CD4-positive, alpha-beta T cell treated with Interleukin-2 at 100 ng/mL for 4 hours (primary cell): ENCODE measurements at regions not wholly inside any gene's neighbourhood (a gene's known extent, or its start where the extent isn't known, plus 50 kb on each side); places are given as distances from the start of the nearest gene placed in this dataset.
"Not testable (repeated sequence)": the region's sequence is repeated elsewhere in the genome, so short reads cannot be mapped to it uniquely, and the experiment has no call there.

Source experiments
- DNase-seq: peaks from one replicate; pipeline ENCODE4 v3.0.0-alpha.2; 2020; ENCODE audit warnings: low spot score

DNA sequence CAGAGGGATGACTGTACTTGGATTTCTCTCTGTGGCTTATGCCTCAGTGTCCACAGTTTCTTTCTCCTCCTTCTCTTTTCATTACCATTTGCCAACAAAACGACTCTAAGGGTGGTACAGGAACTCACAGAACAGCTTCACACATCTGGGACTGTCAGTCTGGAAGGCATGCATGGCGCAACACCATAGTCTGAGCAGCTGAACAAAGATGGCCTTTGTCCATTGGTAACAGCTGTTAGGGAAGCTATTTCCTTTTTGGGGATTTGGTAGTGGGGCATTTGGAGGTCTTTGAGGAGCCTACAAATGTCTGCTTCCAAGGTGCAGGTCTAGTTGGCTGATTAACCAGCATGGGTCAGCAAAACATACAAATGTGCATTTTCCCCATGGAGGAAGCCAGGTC, 81.4 kb upstream of the PCDH8 start:
- DNase-seq, result no peak

DNA sequence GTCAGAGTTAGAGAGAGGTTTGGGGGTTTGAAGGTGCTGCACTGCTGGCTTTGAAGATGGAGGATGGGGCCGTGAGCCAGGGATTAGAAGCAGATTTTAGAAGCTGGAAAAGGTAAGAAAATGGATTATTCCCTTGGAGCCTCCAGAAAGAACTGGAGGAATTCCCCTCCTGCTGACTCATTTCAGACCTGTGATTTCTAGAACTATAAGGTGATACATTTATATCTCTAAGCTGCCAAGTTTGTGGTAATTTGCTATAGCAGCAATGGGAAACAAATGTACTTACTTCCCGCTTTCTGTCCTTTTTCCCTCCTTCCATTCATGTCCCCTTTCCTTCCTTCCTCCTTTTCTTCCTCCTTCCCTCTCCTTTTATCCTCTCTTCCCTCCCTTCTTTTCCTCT, 78.5 kb upstream of the PCDH8 start:
- no peak for DNase-seq

DNA sequence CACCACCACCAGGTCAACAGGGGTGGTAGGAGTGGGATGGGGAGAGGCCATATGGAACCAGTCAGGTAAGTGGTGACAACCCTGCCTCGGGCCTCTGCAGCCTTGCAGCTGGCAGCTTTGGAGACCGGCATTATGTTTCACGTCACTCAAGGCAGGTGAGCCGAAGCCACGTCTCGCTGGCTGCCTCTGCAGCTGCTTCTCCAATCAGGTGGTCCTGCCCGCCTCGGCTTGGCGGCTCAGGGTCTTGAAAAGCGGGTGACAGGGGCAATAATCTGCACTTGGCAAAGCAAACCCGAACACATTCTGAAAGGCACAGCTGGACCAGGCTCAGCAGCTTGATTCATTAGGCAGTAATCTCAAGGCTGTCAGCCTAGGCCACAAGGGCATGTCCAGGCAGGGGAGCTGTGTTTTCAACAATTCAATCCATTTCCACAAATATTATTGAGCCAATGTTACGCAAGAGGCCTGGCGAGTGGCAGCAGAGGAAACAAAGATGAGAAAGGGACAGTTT, 77.4 kb upstream of the PCDH8 start:
- no peak for DNase-seq

DNA sequence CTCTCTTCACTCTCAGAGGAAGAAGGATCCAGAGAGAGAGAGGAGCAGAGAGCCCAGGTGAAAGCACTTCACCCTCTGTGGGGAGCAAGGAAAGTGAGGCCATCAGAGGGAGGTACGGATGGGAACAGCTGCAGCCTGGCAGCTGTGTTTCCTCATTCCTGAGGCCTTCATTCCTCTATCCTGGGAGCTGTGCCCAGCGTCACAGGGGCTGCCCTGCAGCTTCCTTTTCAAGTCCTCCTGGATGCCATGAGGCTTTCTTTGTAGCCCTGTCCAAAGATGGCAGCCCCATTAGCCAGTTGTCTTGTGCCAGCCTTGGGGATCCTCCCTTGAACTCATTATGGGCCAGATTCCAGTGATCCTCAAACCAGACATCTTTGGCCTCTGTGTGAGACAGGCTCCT, 76.8 kb upstream of the PCDH8 start:
- no peak for DNase-seq

DNA sequence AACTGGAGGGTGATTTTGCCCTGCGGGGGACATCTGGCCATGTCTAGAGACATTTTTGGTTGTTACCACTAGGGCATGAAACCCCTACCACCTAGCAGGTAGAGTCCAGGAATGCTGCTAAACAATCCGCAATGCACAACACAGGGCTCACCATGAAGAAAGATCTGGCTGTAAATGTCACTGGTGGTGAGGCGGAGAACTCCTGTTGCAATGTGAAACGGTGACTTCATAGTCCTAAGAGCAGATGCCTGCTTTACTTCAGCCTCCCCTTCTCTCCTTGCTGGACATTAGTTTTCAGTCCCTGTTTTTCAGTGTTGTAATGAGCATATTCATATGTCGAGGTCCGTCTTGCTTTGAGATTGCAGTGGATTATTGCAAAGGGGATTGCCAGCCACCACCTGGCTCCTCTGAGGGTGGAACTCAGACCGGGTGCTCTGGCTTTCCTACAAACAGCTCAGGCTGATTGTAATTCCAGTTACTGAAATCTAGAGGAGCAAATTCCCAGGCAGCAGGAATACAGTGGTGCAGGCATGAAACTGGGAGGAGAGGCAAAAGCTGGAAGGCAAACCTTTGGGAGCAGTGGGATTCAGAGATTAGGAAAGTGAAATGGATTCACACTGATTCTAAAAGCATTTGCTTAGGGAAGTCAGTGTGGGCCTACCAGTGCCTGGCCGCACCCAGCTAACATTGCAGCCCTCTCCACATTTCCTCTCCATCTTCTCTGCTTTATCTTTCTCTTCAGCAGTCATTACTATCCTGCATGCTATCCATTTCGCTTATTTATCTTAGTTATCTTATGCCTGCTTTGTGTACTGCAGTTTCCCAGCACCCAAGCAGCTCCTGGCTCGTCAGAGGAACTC, 76.1 kb upstream of the PCDH8 start:
- no peak for DNase-seq

DNA sequence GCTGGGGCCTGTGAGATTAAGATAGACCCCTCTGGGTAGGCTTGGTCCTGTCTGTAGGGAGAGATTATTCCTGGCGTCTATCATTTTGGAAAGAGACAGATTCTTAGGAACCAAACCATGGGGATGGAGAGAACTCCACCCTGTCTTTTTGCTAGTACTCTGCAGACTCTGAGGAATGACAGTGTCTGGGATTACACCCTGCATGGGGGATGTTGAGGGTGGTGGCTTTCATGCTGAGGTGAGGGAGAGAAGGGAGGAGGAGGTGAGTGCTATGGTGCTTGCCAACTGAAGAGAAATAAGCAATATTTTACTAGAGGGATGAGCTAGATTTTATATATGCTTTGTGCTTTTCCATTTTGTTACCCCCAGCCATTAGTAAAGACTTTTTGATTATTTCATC, 74.5 kb upstream of the PCDH8 start:
- no peak for DNase-seq

DNA sequence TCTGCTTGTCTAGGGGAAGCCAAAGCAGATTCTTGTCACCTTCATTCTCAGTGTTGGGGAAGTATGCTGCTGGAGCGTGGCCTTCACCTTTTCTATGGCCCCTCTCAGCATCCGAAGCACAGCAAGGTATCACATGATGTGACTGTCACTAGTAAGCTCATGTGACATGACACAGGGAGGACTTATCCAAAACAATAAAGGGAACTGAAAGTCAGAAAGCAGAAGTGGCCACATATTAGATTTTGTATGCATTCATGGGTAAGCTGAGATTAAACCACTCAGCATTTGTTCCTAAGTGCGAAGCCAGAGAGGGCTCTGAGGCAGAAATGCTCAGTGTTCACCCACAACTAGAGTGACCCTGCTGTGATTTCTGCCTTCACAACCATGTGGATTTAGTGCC, 72.8 kb upstream of the PCDH8 start:
- no peak for DNase-seq

DNA sequence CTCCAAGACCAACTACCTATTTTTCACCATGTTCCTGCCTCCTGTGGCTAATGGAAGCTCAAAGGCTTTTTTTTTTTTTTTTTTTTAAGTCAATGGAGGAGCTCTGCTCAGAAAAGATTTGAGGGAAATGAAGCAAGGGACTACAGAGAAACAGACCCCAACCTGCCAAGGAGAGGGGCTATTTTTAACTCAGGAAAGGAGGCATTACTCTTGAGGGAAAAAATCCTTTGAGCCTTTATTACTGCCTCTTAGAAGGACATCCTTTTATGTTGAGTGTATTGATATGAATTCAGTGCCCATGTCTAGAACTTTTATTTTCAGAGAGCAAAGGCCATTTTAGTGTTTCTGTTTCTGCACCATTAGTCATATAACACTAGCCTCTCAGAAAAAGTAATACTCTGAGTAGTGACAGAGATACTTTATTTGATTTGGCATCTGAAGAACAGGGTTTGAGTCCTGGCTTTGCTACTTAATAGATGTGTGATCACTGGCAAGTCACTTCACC, 68.1 kb upstream of the PCDH8 start:
- DNase-seq, result no peak

DNA sequence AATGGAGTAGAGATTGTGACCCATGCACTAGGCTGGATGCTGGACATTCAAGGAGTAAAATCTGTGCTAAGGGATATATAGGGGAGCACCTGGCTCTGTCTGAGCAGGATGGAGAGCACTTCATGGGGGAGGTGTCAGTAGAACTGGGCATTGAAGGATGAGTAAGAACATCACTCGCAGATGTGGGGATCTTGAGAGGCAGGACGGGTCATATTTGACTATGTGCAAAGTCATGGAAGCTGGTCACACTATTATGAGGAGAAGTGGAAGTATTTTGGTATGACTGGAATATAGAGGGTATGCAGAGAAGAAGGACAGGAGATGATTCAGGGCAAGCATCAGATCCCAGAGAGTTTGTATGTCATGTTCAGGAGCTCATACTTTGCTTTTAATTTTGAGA, 62.9 kb upstream of the PCDH8 start:
- no peak for DNase-seq

DNA sequence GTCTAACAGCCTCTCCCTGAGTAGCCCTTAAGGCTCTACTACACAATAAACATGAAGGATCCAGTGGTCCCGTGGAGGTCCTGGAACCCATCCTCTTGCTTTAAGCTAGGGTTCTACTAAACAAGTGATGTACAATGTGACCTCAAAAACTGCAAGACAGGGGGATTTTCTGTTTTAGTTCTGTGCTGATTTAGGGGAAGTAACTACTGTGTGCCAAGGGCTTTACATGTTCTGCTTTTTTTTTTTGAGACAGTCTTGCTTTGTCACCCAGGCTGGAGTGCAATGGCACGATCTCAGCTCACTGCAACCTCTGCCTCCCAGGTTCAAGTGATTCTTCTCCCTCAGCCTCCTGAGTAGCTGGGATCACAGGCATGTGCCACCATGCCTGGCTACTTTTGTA, 61.9 kb upstream of the PCDH8 start:
- DNase-seq, result not testable (repeated sequence)

DNA sequence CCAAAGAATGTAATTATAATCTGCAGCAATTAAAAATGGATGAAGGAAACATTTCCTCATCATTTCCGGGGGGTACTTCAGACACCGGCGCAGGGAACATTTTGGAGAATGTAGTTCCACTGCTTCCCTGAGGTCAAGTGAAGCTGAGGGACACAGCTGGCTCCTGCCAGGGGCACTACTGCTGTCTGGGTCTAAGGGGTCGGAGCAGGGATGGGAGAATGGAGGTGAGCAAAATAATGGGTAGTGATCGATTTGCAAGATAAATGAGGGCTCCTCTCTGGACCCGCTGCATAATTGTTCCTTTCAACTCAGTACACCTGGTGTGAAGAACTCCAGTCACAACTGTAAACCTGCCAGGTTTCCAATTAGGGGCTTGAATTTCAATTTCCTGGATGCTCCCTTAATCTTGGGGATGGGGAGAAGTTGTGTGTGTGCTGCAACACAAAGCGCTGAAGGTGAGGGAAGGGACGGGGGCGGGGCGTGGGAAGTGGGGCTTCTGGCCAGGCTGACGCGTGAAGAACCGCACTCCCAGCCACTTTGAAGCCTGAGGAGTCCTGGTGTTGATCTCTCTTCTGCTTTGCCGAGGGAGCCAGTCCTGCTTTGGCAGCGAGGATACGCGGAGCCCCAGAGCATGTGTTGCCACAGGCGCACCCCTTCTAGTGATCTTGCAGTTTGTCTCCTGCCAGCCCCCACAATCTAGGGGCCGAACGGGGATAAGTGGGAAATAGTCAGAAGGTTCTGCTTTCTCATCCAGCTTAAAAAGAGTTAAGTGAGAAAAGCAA, 57.9 kb upstream of the PCDH8 start:
- no peak for DNase-seq

DNA sequence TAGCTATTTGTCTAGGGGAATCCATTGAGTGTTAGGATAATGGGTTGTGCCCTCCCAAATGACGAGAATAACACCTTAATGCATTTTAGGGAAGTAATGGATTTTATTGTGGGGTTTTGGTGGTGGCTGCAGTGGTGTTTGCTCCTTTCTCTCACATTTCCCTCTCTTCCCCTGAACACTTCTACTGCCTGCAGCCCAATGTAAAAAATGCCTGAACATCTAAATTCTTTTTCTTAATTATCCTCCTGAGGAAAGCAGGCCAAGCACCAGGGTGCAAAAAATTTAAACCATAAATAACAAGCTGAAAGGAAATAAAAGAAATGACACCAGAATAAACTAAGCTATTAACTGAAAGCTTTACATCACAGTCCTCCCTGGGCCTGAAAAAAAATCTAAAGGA, 57.3 kb upstream of the PCDH8 start:
- no peak for DNase-seq

DNA sequence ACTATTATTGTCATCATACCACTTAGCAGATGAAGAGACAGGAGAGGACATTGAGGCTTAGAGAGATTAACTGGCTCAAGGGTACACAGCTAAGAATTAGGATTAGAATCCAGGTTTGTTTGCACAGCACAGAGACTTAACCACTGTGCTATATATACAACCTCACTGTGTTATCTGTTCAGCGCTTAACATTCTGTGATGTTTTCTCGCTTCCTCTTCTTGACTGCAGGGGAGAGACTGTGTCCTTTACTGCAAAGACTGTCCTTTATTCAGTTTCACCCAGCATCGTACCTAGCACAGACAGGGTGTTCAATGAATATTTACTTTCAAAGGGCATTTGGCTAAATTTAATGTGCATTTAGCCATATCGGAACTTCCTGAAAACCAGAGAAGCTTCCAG, 54.9 kb upstream of the PCDH8 start:
- DNase-seq, result no peak

DNA sequence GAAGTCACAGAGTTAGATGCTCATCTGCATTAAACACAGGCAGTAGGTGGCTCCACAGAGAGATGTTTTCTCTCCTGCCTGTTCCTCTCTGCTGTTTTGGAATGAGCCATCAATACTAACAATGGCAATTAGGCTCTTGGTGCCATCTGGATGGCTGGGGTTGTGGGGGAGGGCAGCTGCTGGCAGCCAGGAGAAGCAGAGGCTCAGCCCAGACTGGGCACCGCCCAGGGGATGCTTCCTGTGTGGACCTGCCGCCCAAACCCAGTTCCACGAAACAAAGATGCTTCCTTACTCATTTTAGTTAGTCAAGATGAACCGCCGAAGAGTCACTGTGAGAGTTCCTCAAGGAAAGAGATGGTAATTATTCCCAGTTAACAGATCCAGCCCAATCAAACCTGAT, 50.8 kb upstream of the PCDH8 start:
- no peak for DNase-seq
